Mesendoderm (in vitro differentiated cells): ENCODE measurements at regions not wholly inside any gene's neighbourhood (a gene's known extent, or its start where the extent isn't known, plus 50 kb on each side); places are given as distances from the start of the nearest gene placed in this dataset.
A peak's percentile ranks its signal among the peaks of the same experiment; 100 is the strongest.

Experiments
- DNase-seq: peaks from one replicate; pipeline ENCODE4 v3.0.0; 2013
- H2AK5ac ChIP-seq: 2 replicates; pipeline ENCODE4 v1.6.1; 2013; ENCODE audit warnings: low read length, inconsistent platforms
- H2BK120ac ChIP-seq: 2 replicates; pipeline ENCODE4 v1.6.1; 2013; ENCODE audit warnings: low read depth, mild to moderate bottlenecking, low read length, moderate library complexity, mixed read lengths
- H2BK15ac ChIP-seq: replicated peaks from 2 replicates; pipeline ENCODE4 v1.6.1; 2013; ENCODE audit warnings: low read depth, mild to moderate bottlenecking, moderate library complexity
- H2BK5ac ChIP-seq: 2 replicates; pipeline ENCODE4 v1.6.1; 2013; ENCODE audit warnings: low read length, inconsistent platforms
- H3K18ac ChIP-seq: 2 replicates; pipeline ENCODE4 v1.6.1; 2013; ENCODE audit warnings: mild to moderate bottlenecking, low read length, mixed read lengths
- H3K23ac ChIP-seq: one replicate; pipeline ENCODE4 v1.6.1; 2013; ENCODE audit warnings: low read length
- H3K27ac ChIP-seq: 2 replicates; pipeline ENCODE4 v1.5.1; 2013; ENCODE audit warnings: low read depth, mild to moderate bottlenecking, inconsistent platforms, low read length, moderate library complexity
- H3K27me3 ChIP-seq: 2 replicates; pipeline ENCODE4 v1.6.1; 2013; ENCODE audit warnings: low read length, control low read depth, mild to moderate bottlenecking, inconsistent platforms; ENCODE audit not compliant: insufficient read depth, poor library complexity
- H3K36me3 ChIP-seq: 2 replicates; pipeline ENCODE4 v1.6.1; 2013; ENCODE audit warnings: low read length, inconsistent platforms; ENCODE audit not compliant: control insufficient read depth, insufficient read depth
- H3K4ac ChIP-seq: one replicate; pipeline ENCODE4 v1.6.1; 2013; ENCODE audit warnings: low read depth, mild to moderate bottlenecking, low read length, moderate library complexity
- H3K4me1 ChIP-seq: 2 replicates; pipeline ENCODE4 v1.6.1; 2013; ENCODE audit warnings: low read depth, low read length, inconsistent platforms; ENCODE audit not compliant: control insufficient read depth
- H3K4me2 ChIP-seq: 2 replicates; pipeline ENCODE4 v1.6.1; 2013; ENCODE audit warnings: low read length
- H3K4me3 ChIP-seq: 2 replicates; pipeline ENCODE4 v1.5.1; 2013; ENCODE audit warnings: mild to moderate bottlenecking, low read length
- H3K56ac ChIP-seq: one replicate; pipeline ENCODE4 v1.6.1; 2013; ENCODE audit warnings: low read length
- H3K79me1 ChIP-seq: 2 replicates; pipeline ENCODE4 v1.6.1; 2013; ENCODE audit warnings: low read length, inconsistent platforms
- H3K79me2 ChIP-seq: 2 replicates; pipeline ENCODE4 v1.6.1; 2013; ENCODE audit warnings: mild to moderate bottlenecking, low read length; ENCODE audit not compliant: control insufficient read depth, insufficient read depth
- H3K9ac ChIP-seq: 2 replicates; pipeline ENCODE4 v1.6.1; 2013; ENCODE audit warnings: low read length, inconsistent platforms
- H4K5ac ChIP-seq: one replicate; pipeline ENCODE4 v1.6.1; 2013; ENCODE audit warnings: low read length
- H4K8ac ChIP-seq: one replicate; pipeline ENCODE4 v1.6.1; 2013; ENCODE audit warnings: low read depth, mild to moderate bottlenecking, control low read depth, low read length, moderate library complexity
- WGBS: extraction: QIAGEN DNeasy Blood & Tissue Kit; methylation state at CpG from one replicate; pipeline ENCODE4 v1.1.7; 2013; ENCODE audit warnings: low lambda C conversion rate, missing lambda C conversion rate; ENCODE audit not compliant: insufficient coverage; ENCODE audit errors: extremely low coverage; 5-methylcytosine and 5-hydroxymethylcytosine counted together

GRCh38 chr3:107934808-107935207, 156.0 kb downstream of the CD47 start:
- H3K79me1 ChIP-seq = no peaks in the 10 kb centered on the region
- H4K8ac ChIP-seq = no peak overlapping the region
- H3K9ac ChIP-seq = no peak overlapping the region
- H3K36me3 ChIP-seq = no peaks in the 10 kb centered on the region
- H3K4me1 ChIP-seq = no peaks in the 10 kb centered on the region
- H2BK120ac ChIP-seq = no peak overlapping the region
- no peak overlapping the region for H2AK5ac ChIP-seq
- no peaks in the 10 kb centered on the region for H3K79me2 ChIP-seq
- no peak overlapping the region for H3K18ac ChIP-seq
- H3K27ac ChIP-seq = no peak overlapping the region
- no peak overlapping the region for H2BK15ac ChIP-seq
- H3K4me3 ChIP-seq = no peak overlapping the region
- DNase-seq = no peak
- no peaks in the 10 kb centered on the region for H3K27me3 ChIP-seq
- no CpG with 5 or more reads among the region's 4 CpGs for WGBS
- H3K56ac ChIP-seq = no peak overlapping the region
- no peak overlapping the region for H3K4me2 ChIP-seq
- no peak overlapping the region for H3K4ac ChIP-seq
- H2BK5ac ChIP-seq = no peak overlapping the region
- no peak overlapping the region for H3K23ac ChIP-seq
- no peak overlapping the region for H4K5ac ChIP-seq

DNA sequence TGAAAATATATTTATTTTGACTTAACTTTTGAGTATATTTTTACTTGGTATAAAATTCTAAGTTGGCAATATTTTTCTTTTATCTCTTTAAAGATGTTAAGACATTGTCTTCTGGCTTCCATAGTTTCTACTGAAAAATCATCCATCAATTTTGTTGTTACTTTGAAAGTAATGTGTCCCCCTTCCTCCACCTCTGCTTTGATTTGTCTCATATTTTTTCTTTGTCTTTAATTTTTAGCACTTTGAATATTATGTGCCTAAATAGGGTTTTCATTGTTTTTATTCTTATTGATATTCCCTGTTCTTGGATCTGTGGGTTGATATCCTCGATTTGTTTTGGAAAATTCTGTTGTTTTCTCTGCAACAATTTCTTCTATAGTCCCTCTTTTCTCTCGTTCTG, 157.4 kb downstream of the CD47 start:
- Histone ChIP-seq H3K4me1 (no peaks in the 10 kb centered on the region), H3K4me2 (no peak overlapping the region), H2BK120ac (no peak overlapping the region), H3K56ac (no peak overlapping the region), H4K8ac (no peak overlapping the region), H4K5ac (no peak overlapping the region), H3K79me1 (no peaks in the 10 kb centered on the region), H3K27ac (no peak overlapping the region), H2BK15ac (no peak overlapping the region), H3K36me3 (no peaks in the 10 kb centered on the region), H3K18ac (no peak overlapping the region), H2AK5ac (no peak overlapping the region), H3K9ac (no peak overlapping the region), H3K23ac (no peak overlapping the region), H3K4ac (no peak overlapping the region), H3K4me3 (no peak overlapping the region), H3K27me3 (no peaks in the 10 kb centered on the region), H2BK5ac (no peak overlapping the region), H3K79me2 (no peaks in the 10 kb centered on the region)
- no peak for DNase-seq
- WGBS = no CpG with 5 or more reads among the region's 2 CpGs

- H3K79me2 ChIP-seq = no peaks in the 10 kb centered on the region
These were observed 159.5 kb downstream of the CD47 start for GRCh38 chr3:107931326-107931725.

DNA sequence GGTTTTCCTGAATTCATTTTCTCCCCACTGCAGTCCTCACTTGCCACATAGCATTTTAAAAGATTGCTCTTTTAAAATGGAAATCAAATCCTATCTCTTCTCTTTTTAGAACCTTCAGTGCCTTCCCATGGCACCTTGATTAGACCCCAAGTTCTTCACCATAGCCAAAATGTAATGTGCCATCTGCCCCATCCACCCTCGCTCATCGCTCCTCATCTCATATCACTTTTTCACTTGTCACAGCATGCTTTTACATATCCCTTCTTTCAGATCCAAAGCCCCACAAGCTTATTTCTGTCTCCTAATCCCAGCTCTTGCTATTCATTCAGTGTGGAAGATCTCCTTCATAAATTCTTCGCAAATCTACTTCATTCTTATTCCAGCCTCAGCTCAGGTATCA, 161.7 kb downstream of the CD47 start:
- no CpG with 5 or more reads among the region's 3 CpGs for whole genome bisulfite sequencing
- Histone ChIP-seq H3K4me3 (no peak overlapping the region), H3K79me1 (no peaks in the 10 kb centered on the region), H3K27ac (no peak overlapping the region), H4K5ac (no peak overlapping the region), H3K23ac (no peak overlapping the region), H3K27me3 (no peaks in the 10 kb centered on the region), H2BK120ac (no peak overlapping the region), H3K36me3 (no peaks in the 10 kb centered on the region), H3K4ac (no peak overlapping the region), H2BK5ac (no peak overlapping the region), H2BK15ac (no peak overlapping the region), H3K18ac (no peak overlapping the region), H3K79me2 (no peaks in the 10 kb centered on the region), H3K56ac (no peak overlapping the region), H4K8ac (no peak overlapping the region), H2AK5ac (no peak overlapping the region), H3K4me1 (no peaks in the 10 kb centered on the region), H3K4me2 (no peak overlapping the region), H3K9ac (no peak overlapping the region)
- DNase-seq = no peak

More at GRCh38 chr3:107931326-107931725, 159.5 kb downstream of the CD47 start:
- no peaks in the 10 kb centered on the region for H3K79me1 ChIP-seq
- H3K27ac ChIP-seq = no peak overlapping the region
- H3K9ac ChIP-seq = no peak overlapping the region
- no peak overlapping the region for H3K4me2 ChIP-seq
- H3K18ac ChIP-seq = no peak overlapping the region
- no peak overlapping the region for H3K56ac ChIP-seq
- H2BK5ac ChIP-seq = no peak overlapping the region
- H3K4ac ChIP-seq = no peak overlapping the region
- H4K8ac ChIP-seq = no peak overlapping the region
- H4K5ac ChIP-seq = no peak overlapping the region
- H3K4me1 ChIP-seq = no peaks in the 10 kb centered on the region
- no peak for DNase-seq
- H2AK5ac ChIP-seq = no peak overlapping the region
- no peaks in the 10 kb centered on the region for H3K36me3 ChIP-seq
- H3K23ac ChIP-seq = no peak overlapping the region
- H2BK120ac ChIP-seq = no peak overlapping the region
- H2BK15ac ChIP-seq = no peak overlapping the region
- no peaks in the 10 kb centered on the region for H3K27me3 ChIP-seq
- H3K4me3 ChIP-seq = no peak overlapping the region

GRCh38 chr3:107928084-107928445, 162.8 kb downstream of the CD47 start:
- Histone ChIP-seq H3K56ac (peak overlapping the region; percentile 35), H2BK120ac (no peak overlapping the region), H4K8ac (no peak overlapping the region), H3K4ac (no peak overlapping the region), H3K27ac (no peak overlapping the region), H3K9ac (peak overlapping the region; percentile 52), H2BK15ac (no peak overlapping the region), H2AK5ac (no peak overlapping the region), H3K36me3 (no peaks in the 10 kb centered on the region), H3K23ac (no peak overlapping the region), H3K27me3 (no peaks in the 10 kb centered on the region), H3K79me2 (no peaks in the 10 kb centered on the region), H3K18ac (no peak overlapping the region), H3K4me2 (peak overlapping the region; percentile 56), H2BK5ac (no peak overlapping the region), H3K4me3 (peak overlapping the region; percentile 36), H3K4me1 (no peaks in the 10 kb centered on the region), H4K5ac (no peak overlapping the region), H3K79me1 (no peaks in the 10 kb centered on the region)
- WGBS = no CpG with 5 or more reads among the region's 8 CpGs
- peak; percentile 54 for DNase-seq

- Histone ChIP-seq H3K36me3 (no peaks in the 10 kb centered on the region), H2BK120ac (no peak overlapping the region), H3K79me1 (no peaks in the 10 kb centered on the region), H3K23ac (no peak overlapping the region), H3K18ac (no peak overlapping the region), H3K4me3 (peak overlapping the region; percentile 36), H3K4me1 (no peaks in the 10 kb centered on the region), H3K9ac (peak overlapping the region; percentile 52), H4K5ac (no peak overlapping the region), H2AK5ac (no peak overlapping the region), H3K56ac (peak overlapping the region; percentile 42), H2BK5ac (no peak overlapping the region), H3K4me2 (peak overlapping the region; percentile 84), H3K27me3 (no peaks in the 10 kb centered on the region), H3K79me2 (no peaks in the 10 kb centered on the region), H3K27ac (no peak overlapping the region), H3K4ac (peak overlapping the region; percentile 21), H4K8ac (no peak overlapping the region), H2BK15ac (no peak overlapping the region)
- no CpG with 5 or more reads among the region's 55 CpGs for WGBS
- DNase-seq = peak; percentile 69
These were observed 163.3 kb downstream of the CD47 start for GRCh38 chr3:107927361-107928083.
